Neural cell (in vitro differentiated cells): ENCODE measurements at regions not wholly inside any gene's neighbourhood (a gene's known extent, or its start where the extent isn't known, plus 50 kb on each side); places are given as distances from the start of the nearest gene placed in this dataset.

Experiments
- H2AFZ ChIP-seq: fragments of 200-600, 300-800 bp; sonication (generic), shearing (Covaris generic); 2 replicates; pipeline ENCODE4 v1.6.0; 2014; ENCODE audit warnings: low read depth, mild to moderate bottlenecking, antibody characterized with exemption, low read length, moderate library complexity
- H3F3A ChIP-seq: fragments of 200-600 bp; shearing (Covaris generic); 2 replicates; pipeline ENCODE4 v1.6.1; 2016; ENCODE audit warnings: mild to moderate bottlenecking, moderate library complexity, mixed read lengths, antibody characterized with exemption, low read length; ENCODE audit not compliant: insufficient read depth, poor library complexity, severe bottlenecking
- H3K27ac ChIP-seq: fragments of 200-600, 300-800 bp; sonication (generic), shearing (Covaris generic); 2 replicates; pipeline ENCODE4 v1.5.1; 2014; ENCODE audit warnings: mild to moderate bottlenecking, low read length, moderate library complexity
- H3K27me3 ChIP-seq: fragments of 300-800, 200-600 bp; sonication (generic), shearing (Covaris generic); 2 replicates; pipeline ENCODE4 v1.6.0; 2014; ENCODE audit warnings: mild to moderate bottlenecking, low read depth, low read length, moderate library complexity; ENCODE audit not compliant: insufficient read depth
- H3K36me3 ChIP-seq: fragments of 300-800, 200-600 bp; sonication (generic), shearing (Covaris generic); 2 replicates; pipeline ENCODE4 v1.5.1; 2014; ENCODE audit warnings: mild to moderate bottlenecking, antibody characterized with exemption, low read length, moderate library complexity; ENCODE audit not compliant: insufficient read depth
- H3K4me2 ChIP-seq: fragments of 300-800, 200-600 bp; sonication (generic), shearing (Covaris generic); 2 replicates; pipeline ENCODE4 v1.6.0; 2014; ENCODE audit warnings: mild to moderate bottlenecking, low read length
- H3K4me3 ChIP-seq: fragments of 300-800, 200-600 bp; sonication (generic), shearing (Covaris generic); 2 replicates; pipeline ENCODE4 v1.5.1; 2014; ENCODE audit warnings: mild to moderate bottlenecking, low read length, moderate library complexity
- H3K79me2 ChIP-seq: fragments of 200-600 bp; shearing (Covaris generic); replicated peaks from 2 replicates; pipeline ENCODE4 v1.6.0; 2014; ENCODE audit warnings: mild to moderate bottlenecking, low read length, moderate library complexity; ENCODE audit not compliant: insufficient read depth
- H3K9ac ChIP-seq: fragments of 300-800, 200-600 bp; sonication (generic), shearing (Covaris generic); 2 replicates; pipeline ENCODE4 v1.6.1; 2016; ENCODE audit warnings: mild to moderate bottlenecking, low read length, mixed read lengths
- H3K9me2 ChIP-seq: fragments of 200-600 bp; shearing (Covaris generic); 2 replicates; pipeline ENCODE4 v1.6.1; 2016; ENCODE audit warnings: mild to moderate bottlenecking, low read length, mixed read lengths; ENCODE audit not compliant: insufficient read depth
- H3K9me3 ChIP-seq: fragments of 200-600, 300-800 bp; sonication (generic), shearing (Covaris generic); 2 replicates; pipeline ENCODE4 v1.6.1; 2016; ENCODE audit warnings: mild to moderate bottlenecking, mixed run types, low read length, moderate library complexity, mixed read lengths
- H4K20me1 ChIP-seq: fragments of 200-600 bp; shearing (Covaris generic); 2 replicates; pipeline ENCODE4 v1.6.1; 2016; ENCODE audit warnings: mild to moderate bottlenecking, mixed run types; ENCODE audit not compliant: insufficient read depth
- EP300 ChIP-seq: fragments of 450-650 bp; conservative IDR thresholded peaks from 2 replicates; pipeline ENCODE4 v1.6.1; 2014; ENCODE audit warnings: antibody characterized with exemption, mild to moderate bottlenecking, moderate library complexity; ENCODE audit not compliant: poor library complexity, severe bottlenecking
- EZH2 ChIP-seq: fragments of 200-600, 300-800 bp; shearing (Covaris generic), sonication (generic); IDR thresholded peaks from 2 replicates; pipeline ENCODE4 v1.6.1; 2014; ENCODE audit warnings: antibody characterized with exemption, low read length, borderline replicate concordance, mild to moderate bottlenecking; ENCODE audit not compliant: insufficient read depth, poor library complexity, severe bottlenecking
- MXI1 ChIP-seq: fragments of 450-650 bp; conservative IDR thresholded peaks from 2 replicates; pipeline ENCODE4 v1.6.1; 2014; ENCODE audit warnings: antibody characterized with exemption, mild to moderate bottlenecking; ENCODE audit not compliant: poor library complexity, severe bottlenecking
- POLR2AphosphoS5 ChIP-seq: IDR thresholded peaks from 2 replicates; pipeline ENCODE4 v1.6.1; 2012
- RAD21 ChIP-seq: fragments of 450-650 bp; conservative IDR thresholded peaks from 2 replicates; pipeline ENCODE4 v1.6.1; 2014; ENCODE audit warnings: antibody characterized with exemption, mild to moderate bottlenecking, moderate library complexity
- REST ChIP-seq: IDR thresholded peaks from 2 replicates; pipeline ENCODE4 v1.6.1; 2012; ENCODE audit warnings: borderline replicate concordance
- SMC3 ChIP-seq: fragments of 450-650 bp; conservative IDR thresholded peaks from 2 replicates; pipeline ENCODE4 v1.6.1; 2014; ENCODE audit warnings: antibody characterized with exemption, mild to moderate bottlenecking, moderate library complexity; ENCODE audit not compliant: poor library complexity
- TAF1 ChIP-seq: IDR thresholded peaks from 2 replicates; pipeline ENCODE4 v1.6.1; 2012; ENCODE audit warnings: low read depth
- TF ChIP-seq, protein P1 (sequence below): fragments of 450-650 bp; IDR thresholded peaks from 2 replicates; pipeline ENCODE4 v1.5.1; 2014; ENCODE audit warnings: antibody characterized with exemption, mild to moderate bottlenecking, moderate library complexity; ENCODE audit not compliant: poor library complexity, severe bottlenecking

DNA sequence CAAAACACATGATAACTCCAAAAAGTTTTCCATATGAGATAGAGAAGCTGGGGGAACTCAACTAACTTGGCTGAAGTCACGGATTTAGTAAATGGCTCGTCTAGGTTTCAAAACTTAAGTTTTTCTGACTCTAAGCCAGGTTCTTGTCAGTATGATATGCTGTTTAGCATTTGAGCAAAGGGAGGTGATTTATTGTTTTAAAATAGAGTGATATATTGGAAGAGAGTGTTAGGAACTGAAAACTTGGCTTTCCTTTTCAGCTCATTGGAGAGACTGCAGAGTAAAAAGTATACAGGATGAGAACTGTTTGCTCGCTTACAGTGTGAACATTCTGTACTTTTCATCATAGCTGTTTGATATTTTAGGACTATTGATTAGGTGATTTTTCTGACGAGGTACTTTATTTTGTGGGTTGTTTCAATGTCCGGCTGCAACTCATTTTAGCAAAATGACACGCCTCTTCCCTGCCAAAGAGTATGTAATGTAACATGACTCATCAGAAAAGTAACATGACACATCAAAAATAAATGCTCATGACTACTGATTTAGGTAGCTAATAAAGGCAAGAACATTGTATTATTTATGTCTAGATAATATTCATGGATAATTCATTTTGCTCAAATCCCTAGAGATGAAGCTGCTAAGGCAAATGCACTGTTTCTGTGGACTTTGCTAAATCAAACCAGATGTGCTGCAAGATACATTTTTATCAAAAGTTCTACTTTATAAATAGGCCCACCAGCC, 355.1 kb downstream of the GPATCH2 start:
- Histone ChIP-seq H3K9me3 (no peaks in the 10 kb centered on the region), H3K27me3 (no peaks in the 10 kb centered on the region), H3K9ac (no peak overlapping the region), H3K36me3 (no peaks in the 10 kb centered on the region), H2AFZ (no peak overlapping the region), H3K4me3 (no peak overlapping the region), H3K79me2 (no peaks in the 10 kb centered on the region), H3K27ac (no peak overlapping the region), H4K20me1 (no peaks in the 10 kb centered on the region), H3K9me2 (no peaks in the 10 kb centered on the region), H3K4me2 (no peak overlapping the region), H3F3A (no peaks in the 10 kb centered on the region)
- no peak for TF ChIP-seq EZH2
- no peak for TF ChIP-seq MXI1
- TF ChIP-seq POLR2AphosphoS5 = no peak
- no peak for TF ChIP-seq EP300
- no peak for TF ChIP-seq SMC3
- no peak for TF ChIP-seq TAF1
- no peak for TF ChIP-seq RAD21
- TF ChIP-seq, protein P1, sequence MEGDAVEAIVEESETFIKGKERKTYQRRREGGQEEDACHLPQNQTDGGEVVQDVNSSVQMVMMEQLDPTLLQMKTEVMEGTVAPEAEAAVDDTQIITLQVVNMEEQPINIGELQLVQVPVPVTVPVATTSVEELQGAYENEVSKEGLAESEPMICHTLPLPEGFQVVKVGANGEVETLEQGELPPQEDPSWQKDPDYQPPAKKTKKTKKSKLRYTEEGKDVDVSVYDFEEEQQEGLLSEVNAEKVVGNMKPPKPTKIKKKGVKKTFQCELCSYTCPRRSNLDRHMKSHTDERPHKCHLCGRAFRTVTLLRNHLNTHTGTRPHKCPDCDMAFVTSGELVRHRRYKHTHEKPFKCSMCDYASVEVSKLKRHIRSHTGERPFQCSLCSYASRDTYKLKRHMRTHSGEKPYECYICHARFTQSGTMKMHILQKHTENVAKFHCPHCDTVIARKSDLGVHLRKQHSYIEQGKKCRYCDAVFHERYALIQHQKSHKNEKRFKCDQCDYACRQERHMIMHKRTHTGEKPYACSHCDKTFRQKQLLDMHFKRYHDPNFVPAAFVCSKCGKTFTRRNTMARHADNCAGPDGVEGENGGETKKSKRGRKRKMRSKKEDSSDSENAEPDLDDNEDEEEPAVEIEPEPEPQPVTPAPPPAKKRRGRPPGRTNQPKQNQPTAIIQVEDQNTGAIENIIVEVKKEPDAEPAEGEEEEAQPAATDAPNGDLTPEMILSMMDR = no peak
- TF ChIP-seq REST = no peak

DNA sequence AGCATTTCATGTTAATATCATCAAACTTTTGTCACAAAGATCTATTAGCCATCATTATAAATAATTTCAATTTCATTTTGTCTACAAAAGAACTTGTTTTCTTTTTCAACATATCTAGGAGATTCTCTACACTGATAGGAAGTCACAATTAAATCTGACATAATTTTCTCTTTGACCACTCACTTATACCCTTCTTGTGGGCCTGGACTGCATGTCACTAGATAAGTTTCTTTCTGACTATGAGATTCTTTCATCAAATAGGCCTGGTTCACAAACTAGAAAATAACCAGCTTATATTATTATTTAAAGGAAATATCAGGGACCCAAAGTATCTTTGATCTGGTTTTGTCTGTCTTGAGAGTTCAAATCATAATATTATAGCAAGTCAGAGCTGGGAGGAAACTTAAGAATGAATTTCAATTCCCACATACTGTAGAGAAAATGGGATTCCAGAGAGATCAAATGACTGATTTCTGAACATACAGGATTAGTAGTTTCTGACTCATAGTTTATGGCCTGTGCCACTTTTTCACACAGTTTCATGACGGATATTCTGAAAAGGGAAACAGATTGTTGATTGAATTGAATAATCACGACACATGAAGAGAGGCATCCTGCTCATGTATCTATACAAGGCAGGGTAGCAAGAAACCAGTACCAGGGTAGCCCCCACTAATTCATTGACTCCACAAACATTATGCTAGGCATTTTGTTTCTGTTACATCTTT, 355.8 kb downstream of the GPATCH2 start:
- Histone ChIP-seq H3K27me3 (no peaks in the 10 kb centered on the region), H3K79me2 (no peaks in the 10 kb centered on the region), H2AFZ (no peak overlapping the region), H3F3A (no peaks in the 10 kb centered on the region), H3K36me3 (no peaks in the 10 kb centered on the region), H3K27ac (no peak overlapping the region), H3K4me3 (no peak overlapping the region), H3K9me3 (no peaks in the 10 kb centered on the region), H4K20me1 (no peaks in the 10 kb centered on the region), H3K4me2 (no peak overlapping the region), H3K9ac (no peak overlapping the region), H3K9me2 (no peaks in the 10 kb centered on the region)
- TF ChIP-seq REST (no peak), TAF1 (no peak), MXI1 (no peak), SMC3 (no peak), EZH2 (no peak), EP300 (no peak), RAD21 (no peak), POLR2AphosphoS5 (no peak)
- TF ChIP-seq, protein P1 = no peak
